Calu3 (cell line): ENCODE measurements at regions not wholly inside any gene's neighbourhood (a gene's known extent, or its start where the extent isn't known, plus 50 kb on each side); places are given as distances from the start of the nearest gene placed in this dataset.
"Not testable (repeated sequence)": the region's sequence is repeated elsewhere in the genome, so short reads cannot be mapped to it uniquely, and the experiment has no call there.

Experiments used
- BruUV-seq: library from RNA; stranded (reverse); fragments of 400-500 nt; replicated peaks from 2 replicates; lab custom pipeline; 2021; lab: Mats Ljungman, UMichigan
- CTCF ChIA-PET: fragments of 300-600 bp; sonication (Branson Sonifier 250); formaldehyde crosslinking; loops from one replicate; lab custom pipeline; 2022; ENCODE audit warnings: antibody characterized with exemption; lab: Charles Lee
- DNase-seq: peaks from one replicate; pipeline ENCODE4 v3.0.0; 2022
- H3K27ac Mint-ChIP-seq: one replicate; pipeline ENCODE4 v1.8.0; 2022; ENCODE audit warnings: mixed read lengths; ENCODE audit not compliant: unreplicated experiment
- H3K27me3 Mint-ChIP-seq: one replicate; pipeline ENCODE4 v1.8.0; 2022; ENCODE audit warnings: mixed read lengths; ENCODE audit not compliant: unreplicated experiment
- H3K36me3 Mint-ChIP-seq: one replicate; pipeline ENCODE4 v1.8.0; 2022; ENCODE audit warnings: mild to moderate bottlenecking, moderate library complexity, mixed read lengths; ENCODE audit not compliant: insufficient read depth, unreplicated experiment
- H3K4me1 Mint-ChIP-seq: one replicate; pipeline ENCODE4 v1.8.0; 2022; ENCODE audit warnings: mild to moderate bottlenecking, low read depth, mixed read lengths; ENCODE audit not compliant: unreplicated experiment
- H3K4me3 Mint-ChIP-seq: one replicate; pipeline ENCODE4 v1.8.0; 2022; ENCODE audit warnings: mild to moderate bottlenecking, low read depth, moderate library complexity, mixed read lengths; ENCODE audit not compliant: unreplicated experiment
- H3K9me3 Mint-ChIP-seq: one replicate; pipeline ENCODE4 v1.8.0; 2022; ENCODE audit warnings: low read depth, mixed read lengths; ENCODE audit not compliant: unreplicated experiment
- intact Hi-C: fragments of 100-400 bp; cut with micrococcal nuclease; formaldehyde crosslinking; loops from one replicate; pipeline ENCODE4 v1.10.0; 2022; ENCODE audit not compliant: unreplicated experiment
- TF ChIP-seq, protein P1 (sequence below): fragments of 200-600 bp; IDR thresholded peaks from one replicate; pipeline ENCODE4 v1.8.0; 2022; ENCODE audit warnings: antibody characterized with exemption; ENCODE audit not compliant: unreplicated experiment

DNA sequence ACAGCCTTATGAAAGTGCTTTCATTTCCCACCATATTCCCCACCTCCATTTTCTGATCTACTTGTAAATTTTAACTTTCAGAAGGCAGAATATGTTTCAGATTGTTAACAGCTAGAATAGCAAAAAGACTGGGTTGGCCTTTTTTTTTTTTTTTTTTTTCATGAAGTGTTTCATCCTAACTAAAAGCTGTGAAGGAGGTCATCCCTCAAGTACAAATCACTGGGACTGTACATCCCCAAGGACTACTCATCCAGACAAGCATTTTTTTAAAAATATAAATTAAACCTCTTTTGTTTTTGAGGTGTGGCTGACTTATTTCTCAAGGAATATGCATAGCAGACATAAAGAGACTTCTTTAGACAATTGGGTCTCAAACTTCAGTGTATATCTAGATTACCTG is 542.1 kb upstream of the TUSC1 start:
- H3K27ac Mint-ChIP-seq = no peak overlapping the region
- H3K9me3 Mint-ChIP-seq = peaks cover 9% of the 10 kb centered on the region
- BruUV-seq = no TSS peak
- intact Hi-C loops = no loop called here
- H3K4me1 Mint-ChIP-seq = no peaks in the 10 kb centered on the region
- CTCF ChIA-PET = interaction anchor here (0.6 kb wide), 1 partner anchor 23 kb away, joined by 3 read pairs; no protein-coding TSS in a partner anchor
- H3K4me3 Mint-ChIP-seq = no peak overlapping the region
- no peaks in the 10 kb centered on the region for H3K27me3 Mint-ChIP-seq
- no peaks in the 10 kb centered on the region for H3K36me3 Mint-ChIP-seq
- DNase-seq = no peak
- TF ChIP-seq, protein P1, sequence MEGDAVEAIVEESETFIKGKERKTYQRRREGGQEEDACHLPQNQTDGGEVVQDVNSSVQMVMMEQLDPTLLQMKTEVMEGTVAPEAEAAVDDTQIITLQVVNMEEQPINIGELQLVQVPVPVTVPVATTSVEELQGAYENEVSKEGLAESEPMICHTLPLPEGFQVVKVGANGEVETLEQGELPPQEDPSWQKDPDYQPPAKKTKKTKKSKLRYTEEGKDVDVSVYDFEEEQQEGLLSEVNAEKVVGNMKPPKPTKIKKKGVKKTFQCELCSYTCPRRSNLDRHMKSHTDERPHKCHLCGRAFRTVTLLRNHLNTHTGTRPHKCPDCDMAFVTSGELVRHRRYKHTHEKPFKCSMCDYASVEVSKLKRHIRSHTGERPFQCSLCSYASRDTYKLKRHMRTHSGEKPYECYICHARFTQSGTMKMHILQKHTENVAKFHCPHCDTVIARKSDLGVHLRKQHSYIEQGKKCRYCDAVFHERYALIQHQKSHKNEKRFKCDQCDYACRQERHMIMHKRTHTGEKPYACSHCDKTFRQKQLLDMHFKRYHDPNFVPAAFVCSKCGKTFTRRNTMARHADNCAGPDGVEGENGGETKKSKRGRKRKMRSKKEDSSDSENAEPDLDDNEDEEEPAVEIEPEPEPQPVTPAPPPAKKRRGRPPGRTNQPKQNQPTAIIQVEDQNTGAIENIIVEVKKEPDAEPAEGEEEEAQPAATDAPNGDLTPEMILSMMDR = no peak

DNA sequence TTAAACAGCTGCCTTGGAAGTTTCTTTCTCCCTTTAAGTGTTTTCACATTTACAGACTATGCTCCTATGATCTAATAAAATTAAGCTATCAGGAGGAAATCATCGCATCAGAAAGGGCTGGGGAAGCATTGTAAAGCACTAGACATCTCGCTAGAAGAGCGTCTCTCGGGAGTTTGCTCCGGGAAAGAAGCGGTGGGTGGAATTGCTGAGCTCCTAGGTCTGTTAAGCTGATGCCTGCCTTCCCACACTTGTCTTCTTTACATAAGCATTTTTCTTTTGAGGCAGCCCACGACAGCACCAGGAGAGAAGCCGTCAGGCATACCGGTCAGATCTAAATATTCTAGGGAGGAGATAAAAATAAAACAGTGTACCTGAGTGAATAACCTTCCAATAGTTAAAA is 541.7 kb upstream of the TUSC1 start:
- no TSS peak for BruUV-seq
- Mint-ChIP-seq H3K36me3 (no peaks in the 10 kb centered on the region), H3K9me3 (peaks cover 9% of the 10 kb centered on the region), H3K27ac (no peak overlapping the region), H3K4me1 (no peaks in the 10 kb centered on the region), H3K4me3 (no peak overlapping the region), H3K27me3 (no peaks in the 10 kb centered on the region)
- intact Hi-C loops = no loop called here
- DNase-seq = no peak
- CTCF ChIA-PET = interaction anchor here (0.6 kb wide), 1 partner anchor 22 kb away, joined by 3 read pairs; no protein-coding TSS in a partner anchor
- TF ChIP-seq, protein P1 = no peak

DNA sequence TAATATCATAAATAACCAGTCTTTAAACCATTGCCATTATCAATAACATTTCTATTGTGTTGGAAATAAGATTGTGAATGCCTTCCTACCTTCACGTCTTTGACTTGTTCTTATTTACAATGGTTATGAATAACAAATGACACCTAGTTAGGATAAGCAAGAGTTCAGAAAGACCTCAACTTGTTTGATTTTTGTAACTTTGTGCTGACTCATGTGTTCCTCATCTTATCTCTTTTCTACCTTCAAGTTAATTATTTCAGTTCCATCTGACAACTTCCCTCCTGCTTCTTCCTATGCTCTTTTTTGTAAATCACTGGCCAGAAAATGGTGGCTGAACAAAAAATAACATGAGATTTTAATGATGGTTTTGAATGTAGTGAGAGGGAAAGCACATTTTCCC is 538.5 kb upstream of the TUSC1 start:
- H3K4me1 Mint-ChIP-seq = no peaks in the 10 kb centered on the region
- BruUV-seq = no TSS peak
- H3K9me3 Mint-ChIP-seq = peaks cover 5% of the 10 kb centered on the region
- no peaks in the 10 kb centered on the region for H3K27me3 Mint-ChIP-seq
- H3K27ac Mint-ChIP-seq = no peak overlapping the region
- CTCF ChIA-PET = no interaction called here
- TF ChIP-seq, protein P1 = no peak
- no peak for DNase-seq
- H3K36me3 Mint-ChIP-seq = no peaks in the 10 kb centered on the region
- intact Hi-C loops = no loop called here
- no peak overlapping the region for H3K4me3 Mint-ChIP-seq

DNA sequence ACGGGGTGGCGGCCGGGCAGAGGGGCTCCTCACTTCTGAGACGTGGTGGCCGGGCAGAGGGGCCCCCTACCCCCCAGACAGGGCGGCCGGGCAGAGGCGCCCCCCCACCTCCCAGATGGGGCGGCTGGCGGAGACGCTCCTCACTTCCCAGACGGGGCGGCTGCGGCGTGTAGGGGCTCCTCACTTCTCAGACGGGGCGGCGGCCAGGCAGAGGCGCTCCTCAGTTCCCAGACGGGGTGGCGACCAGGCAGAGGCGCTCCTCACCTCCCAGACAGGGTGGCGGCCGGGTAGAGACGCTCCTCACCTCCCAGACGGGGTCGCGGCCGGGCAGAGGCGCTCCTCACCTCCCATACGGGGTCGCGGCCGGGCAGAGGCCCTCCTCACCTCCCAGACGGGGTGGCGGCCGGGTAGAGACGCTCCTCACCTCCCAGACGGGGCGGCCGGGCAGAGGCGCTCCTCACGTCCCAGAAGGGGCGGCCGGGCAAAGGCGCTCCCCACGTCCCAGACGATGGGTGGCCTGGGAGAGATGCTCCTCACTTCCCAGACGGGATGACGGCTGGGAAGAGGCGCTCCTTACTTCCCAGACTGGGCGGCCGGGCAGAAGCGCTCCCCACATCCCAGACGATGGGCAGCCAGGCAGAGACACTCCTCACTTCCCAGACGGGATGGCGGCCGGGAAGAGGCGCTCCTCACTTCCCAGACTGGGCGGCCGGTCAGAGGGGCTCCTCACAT is 536.6 kb upstream of the TUSC1 start:
- intact Hi-C loops, BruUV-seq, H3K36me3 Mint-ChIP-seq: not testable (repeated sequence)

DNA sequence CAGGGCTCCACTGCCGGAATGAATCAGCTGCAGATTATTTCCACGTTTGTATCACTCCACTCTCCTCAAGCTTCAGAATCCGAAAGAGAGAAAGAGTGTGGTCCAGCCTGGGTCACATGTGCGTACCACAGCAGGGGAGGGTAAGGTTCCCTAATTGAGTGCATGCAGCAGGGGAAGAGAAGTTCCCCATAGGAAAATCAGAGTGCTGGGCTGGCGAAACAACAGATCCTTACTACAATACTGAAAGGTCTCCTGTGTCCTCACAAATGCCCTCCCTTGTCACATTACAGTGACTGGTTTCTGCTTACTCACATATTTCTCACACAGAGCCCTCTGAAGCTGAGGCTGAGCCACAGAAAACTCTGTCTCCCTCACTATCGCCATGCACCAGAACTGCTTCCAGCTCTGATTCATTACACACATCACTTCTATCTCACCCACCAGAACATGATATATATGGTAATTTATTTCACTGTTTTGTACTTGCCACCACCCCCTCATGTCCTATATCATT is 532.2 kb upstream of the TUSC1 start:
- no peak overlapping the region for H3K4me3 Mint-ChIP-seq
- BruUV-seq = no TSS peak
- no peak for DNase-seq
- H3K4me1 Mint-ChIP-seq = no peaks in the 10 kb centered on the region
- peaks cover 3% of the 10 kb centered on the region for H3K9me3 Mint-ChIP-seq
- H3K27me3 Mint-ChIP-seq = no peaks in the 10 kb centered on the region
- TF ChIP-seq, protein P1 = no peak
- no peak overlapping the region for H3K27ac Mint-ChIP-seq
- CTCF ChIA-PET = no interaction called here
- intact Hi-C loops = no loop called here
- no peaks in the 10 kb centered on the region for H3K36me3 Mint-ChIP-seq

More for the DNA sequence above, 536.6 kb upstream of the TUSC1 start:
- H3K27ac Mint-ChIP-seq, CTCF ChIA-PET, H3K4me3 Mint-ChIP-seq, H3K27me3 Mint-ChIP-seq, H3K9me3 Mint-ChIP-seq, H3K4me1 Mint-ChIP-seq, DNase-seq: not testable (repeated sequence)
